ENCODE measurements at regions not wholly inside any gene's neighbourhood (a gene's known extent, or its start where the extent isn't known, plus 50 kb on each side); places are given as distances from the start of the nearest gene placed in this dataset.

DNA sequence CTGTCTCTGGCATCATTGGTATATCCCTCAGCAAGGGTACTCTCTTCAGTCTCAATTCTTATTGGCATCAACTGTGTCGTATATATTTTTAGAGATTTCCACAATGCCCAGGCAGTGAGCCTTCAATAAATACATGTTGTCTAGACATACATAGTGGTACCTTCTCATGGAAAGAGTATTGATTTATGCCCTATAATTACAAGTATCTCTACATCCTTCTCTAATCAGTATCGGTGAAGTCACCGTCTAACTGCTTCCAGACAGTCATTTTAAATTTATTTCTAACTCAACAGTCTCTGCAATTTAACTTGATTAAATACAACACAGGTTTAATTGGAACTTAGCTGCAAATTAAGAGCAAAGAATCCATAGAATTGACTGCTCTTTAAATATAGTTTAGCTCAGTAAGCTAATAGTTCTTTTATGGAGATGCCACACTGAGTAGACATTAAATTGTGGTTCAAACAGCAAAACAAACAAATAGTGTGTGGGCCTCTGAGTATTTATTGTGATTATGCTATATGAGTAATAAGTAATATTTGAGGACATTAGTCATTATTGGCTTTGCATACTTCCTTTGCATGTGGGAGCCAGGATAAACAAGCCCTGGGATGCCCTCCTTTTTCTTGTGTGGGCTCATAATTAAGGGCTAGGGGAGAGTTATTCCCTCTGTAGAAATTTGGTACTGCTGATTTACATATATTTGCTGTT, 126.9 kb upstream of the DUSP10 start (continued):
- TF ChIP-seq GABPB1 (CRISPR knock-in tag; IDR thresholded peaks at IDR 0.05) (no peak), SMAD4 (CRISPR knock-in tag; IDR thresholded peaks at IDR 0.05) (no peak)
- TF ChIP-seq, protein P1, sequence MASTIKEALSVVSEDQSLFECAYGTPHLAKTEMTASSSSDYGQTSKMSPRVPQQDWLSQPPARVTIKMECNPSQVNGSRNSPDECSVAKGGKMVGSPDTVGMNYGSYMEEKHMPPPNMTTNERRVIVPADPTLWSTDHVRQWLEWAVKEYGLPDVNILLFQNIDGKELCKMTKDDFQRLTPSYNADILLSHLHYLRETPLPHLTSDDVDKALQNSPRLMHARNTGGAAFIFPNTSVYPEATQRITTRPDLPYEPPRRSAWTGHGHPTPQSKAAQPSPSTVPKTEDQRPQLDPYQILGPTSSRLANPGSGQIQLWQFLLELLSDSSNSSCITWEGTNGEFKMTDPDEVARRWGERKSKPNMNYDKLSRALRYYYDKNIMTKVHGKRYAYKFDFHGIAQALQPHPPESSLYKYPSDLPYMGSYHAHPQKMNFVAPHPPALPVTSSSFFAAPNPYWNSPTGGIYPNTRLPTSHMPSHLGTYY (CRISPR knock-in tag; IDR thresholded peaks at IDR 0.05) = no peak

DNA sequence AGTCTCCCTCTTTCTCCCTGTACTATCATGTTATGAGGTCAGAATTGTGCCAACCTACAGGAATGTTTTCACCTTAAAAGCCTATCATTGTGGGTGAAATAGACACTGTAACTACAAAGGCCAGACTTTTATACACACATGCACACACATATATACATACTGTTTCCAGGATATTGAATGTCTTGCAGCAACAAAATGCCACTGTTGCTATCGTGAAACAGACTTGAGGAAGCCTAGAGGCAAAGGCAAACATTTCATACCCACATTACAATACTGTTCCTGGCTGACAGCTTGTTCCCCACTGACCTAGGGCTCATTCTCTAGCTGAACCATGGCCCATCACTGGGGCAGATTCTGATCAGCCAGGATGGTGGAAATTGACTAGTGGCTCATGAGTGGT, 125.1 kb upstream of the DUSP10 start:
- TF ChIP-seq, protein P2, sequence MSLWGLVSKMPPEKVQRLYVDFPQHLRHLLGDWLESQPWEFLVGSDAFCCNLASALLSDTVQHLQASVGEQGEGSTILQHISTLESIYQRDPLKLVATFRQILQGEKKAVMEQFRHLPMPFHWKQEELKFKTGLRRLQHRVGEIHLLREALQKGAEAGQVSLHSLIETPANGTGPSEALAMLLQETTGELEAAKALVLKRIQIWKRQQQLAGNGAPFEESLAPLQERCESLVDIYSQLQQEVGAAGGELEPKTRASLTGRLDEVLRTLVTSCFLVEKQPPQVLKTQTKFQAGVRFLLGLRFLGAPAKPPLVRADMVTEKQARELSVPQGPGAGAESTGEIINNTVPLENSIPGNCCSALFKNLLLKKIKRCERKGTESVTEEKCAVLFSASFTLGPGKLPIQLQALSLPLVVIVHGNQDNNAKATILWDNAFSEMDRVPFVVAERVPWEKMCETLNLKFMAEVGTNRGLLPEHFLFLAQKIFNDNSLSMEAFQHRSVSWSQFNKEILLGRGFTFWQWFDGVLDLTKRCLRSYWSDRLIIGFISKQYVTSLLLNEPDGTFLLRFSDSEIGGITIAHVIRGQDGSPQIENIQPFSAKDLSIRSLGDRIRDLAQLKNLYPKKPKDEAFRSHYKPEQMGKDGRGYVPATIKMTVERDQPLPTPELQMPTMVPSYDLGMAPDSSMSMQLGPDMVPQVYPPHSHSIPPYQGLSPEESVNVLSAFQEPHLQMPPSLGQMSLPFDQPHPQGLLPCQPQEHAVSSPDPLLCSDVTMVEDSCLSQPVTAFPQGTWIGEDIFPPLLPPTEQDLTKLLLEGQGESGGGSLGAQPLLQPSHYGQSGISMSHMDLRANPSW (CRISPR knock-in tag; conservative IDR thresholded peaks at IDR 0.05; ENCODE audit: low read depth) = no peak
- Mint-ChIP-seq H3K4me1 (no peaks in the 10 kb centered on the region), H3K27me3 (ENCODE audit: low read depth) (no peaks in the 10 kb centered on the region), H3K4me3 (no peak overlapping the region), H3K9me3 (peaks cover 9% of the 10 kb centered on the region), H3K27ac (no peak overlapping the region), H3K36me3 (no peaks in the 10 kb centered on the region)
- ATAC-seq = no peak
- ChIA-PET POLR2A (no interaction called here), CTCF (no interaction called here)
- no peak for DNase-seq (ENCODE audit: low spot score)

DNA sequence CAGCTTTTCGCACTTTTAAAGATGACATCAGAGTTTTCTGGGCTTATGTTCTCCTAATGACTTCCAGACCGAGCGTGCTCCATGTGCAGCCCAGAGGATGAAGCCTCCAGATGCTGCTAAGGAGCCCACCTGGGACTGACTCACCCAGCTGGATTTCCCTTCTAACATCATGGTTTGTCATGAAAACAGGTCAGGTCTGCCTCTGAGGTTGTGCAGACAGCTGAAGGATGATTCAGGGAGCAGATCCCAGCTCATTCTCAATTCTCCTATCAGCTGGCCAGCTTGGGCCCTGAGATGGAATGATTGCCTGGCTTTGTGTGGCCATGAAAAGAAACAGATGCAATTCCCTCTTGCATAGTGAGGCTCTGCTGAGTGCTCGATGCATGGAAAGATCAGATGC, 123.9 kb upstream of the DUSP10 start:
- Mint-ChIP-seq H3K27me3 (ENCODE audit: low read depth) (no peaks in the 10 kb centered on the region), H3K4me1 (no peaks in the 10 kb centered on the region), H3K4me3 (no peak overlapping the region), H3K9me3 (peaks cover 9% of the 10 kb centered on the region), H3K36me3 (no peaks in the 10 kb centered on the region), H3K27ac (no peak overlapping the region)
- DNase-seq (ENCODE audit: low spot score) (no peak), ATAC-seq (no peak)
- CTCF ChIA-PET = no interaction called here
- POLR2A ChIA-PET = no interaction called here
- TF ChIP-seq, protein P3, sequence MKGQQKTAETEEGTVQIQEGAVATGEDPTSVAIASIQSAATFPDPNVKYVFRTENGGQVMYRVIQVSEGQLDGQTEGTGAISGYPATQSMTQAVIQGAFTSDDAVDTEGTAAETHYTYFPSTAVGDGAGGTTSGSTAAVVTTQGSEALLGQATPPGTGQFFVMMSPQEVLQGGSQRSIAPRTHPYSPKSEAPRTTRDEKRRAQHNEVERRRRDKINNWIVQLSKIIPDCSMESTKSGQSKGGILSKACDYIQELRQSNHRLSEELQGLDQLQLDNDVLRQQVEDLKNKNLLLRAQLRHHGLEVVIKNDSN (CRISPR knock-in tag; IDR thresholded peaks at IDR 0.05) = no peak
- no peak for TF ChIP-seq ESRRA (CRISPR knock-in tag; IDR thresholded peaks at IDR 0.05; ENCODE audit: borderline replicate concordance)
- TF ChIP-seq MXD4 (CRISPR knock-in tag; IDR thresholded peaks at IDR 0.05; ENCODE audit: borderline replicate concordance) = no peak
- TF ChIP-seq, protein P2 (CRISPR knock-in tag; conservative IDR thresholded peaks at IDR 0.05; ENCODE audit: low read depth) = no peak
- TF ChIP-seq FOXK1 (CRISPR knock-in tag; IDR thresholded peaks at IDR 0.05) = no peak
- TF ChIP-seq, protein P4, sequence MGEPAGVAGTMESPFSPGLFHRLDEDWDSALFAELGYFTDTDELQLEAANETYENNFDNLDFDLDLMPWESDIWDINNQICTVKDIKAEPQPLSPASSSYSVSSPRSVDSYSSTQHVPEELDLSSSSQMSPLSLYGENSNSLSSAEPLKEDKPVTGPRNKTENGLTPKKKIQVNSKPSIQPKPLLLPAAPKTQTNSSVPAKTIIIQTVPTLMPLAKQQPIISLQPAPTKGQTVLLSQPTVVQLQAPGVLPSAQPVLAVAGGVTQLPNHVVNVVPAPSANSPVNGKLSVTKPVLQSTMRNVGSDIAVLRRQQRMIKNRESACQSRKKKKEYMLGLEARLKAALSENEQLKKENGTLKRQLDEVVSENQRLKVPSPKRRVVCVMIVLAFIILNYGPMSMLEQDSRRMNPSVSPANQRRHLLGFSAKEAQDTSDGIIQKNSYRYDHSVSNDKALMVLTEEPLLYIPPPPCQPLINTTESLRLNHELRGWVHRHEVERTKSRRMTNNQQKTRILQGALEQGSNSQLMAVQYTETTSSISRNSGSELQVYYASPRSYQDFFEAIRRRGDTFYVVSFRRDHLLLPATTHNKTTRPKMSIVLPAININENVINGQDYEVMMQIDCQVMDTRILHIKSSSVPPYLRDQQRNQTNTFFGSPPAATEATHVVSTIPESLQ (CRISPR knock-in tag; IDR thresholded peaks at IDR 0.05) = no peak
- TF ChIP-seq, protein P5, sequence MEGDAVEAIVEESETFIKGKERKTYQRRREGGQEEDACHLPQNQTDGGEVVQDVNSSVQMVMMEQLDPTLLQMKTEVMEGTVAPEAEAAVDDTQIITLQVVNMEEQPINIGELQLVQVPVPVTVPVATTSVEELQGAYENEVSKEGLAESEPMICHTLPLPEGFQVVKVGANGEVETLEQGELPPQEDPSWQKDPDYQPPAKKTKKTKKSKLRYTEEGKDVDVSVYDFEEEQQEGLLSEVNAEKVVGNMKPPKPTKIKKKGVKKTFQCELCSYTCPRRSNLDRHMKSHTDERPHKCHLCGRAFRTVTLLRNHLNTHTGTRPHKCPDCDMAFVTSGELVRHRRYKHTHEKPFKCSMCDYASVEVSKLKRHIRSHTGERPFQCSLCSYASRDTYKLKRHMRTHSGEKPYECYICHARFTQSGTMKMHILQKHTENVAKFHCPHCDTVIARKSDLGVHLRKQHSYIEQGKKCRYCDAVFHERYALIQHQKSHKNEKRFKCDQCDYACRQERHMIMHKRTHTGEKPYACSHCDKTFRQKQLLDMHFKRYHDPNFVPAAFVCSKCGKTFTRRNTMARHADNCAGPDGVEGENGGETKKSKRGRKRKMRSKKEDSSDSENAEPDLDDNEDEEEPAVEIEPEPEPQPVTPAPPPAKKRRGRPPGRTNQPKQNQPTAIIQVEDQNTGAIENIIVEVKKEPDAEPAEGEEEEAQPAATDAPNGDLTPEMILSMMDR (IDR thresholded peaks at IDR 0.05) = no peak
- TF ChIP-seq NR2C2 (CRISPR knock-in tag; IDR thresholded peaks at IDR 0.05) = no peak
- TF ChIP-seq ZNF671 (CRISPR knock-in tag; IDR thresholded peaks at IDR 0.05) = no peak
- TF ChIP-seq KAT7 (CRISPR knock-in tag; IDR thresholded peaks at IDR 0.05; ENCODE audit: borderline replicate concordance) = no peak
- no peak for TF ChIP-seq NR1H2 (CRISPR knock-in tag; IDR thresholded peaks at IDR 0.05)
- no peak for TF ChIP-seq ETV6 (CRISPR knock-in tag; IDR thresholded peaks at IDR 0.05)
- TF ChIP-seq, protein P6, sequence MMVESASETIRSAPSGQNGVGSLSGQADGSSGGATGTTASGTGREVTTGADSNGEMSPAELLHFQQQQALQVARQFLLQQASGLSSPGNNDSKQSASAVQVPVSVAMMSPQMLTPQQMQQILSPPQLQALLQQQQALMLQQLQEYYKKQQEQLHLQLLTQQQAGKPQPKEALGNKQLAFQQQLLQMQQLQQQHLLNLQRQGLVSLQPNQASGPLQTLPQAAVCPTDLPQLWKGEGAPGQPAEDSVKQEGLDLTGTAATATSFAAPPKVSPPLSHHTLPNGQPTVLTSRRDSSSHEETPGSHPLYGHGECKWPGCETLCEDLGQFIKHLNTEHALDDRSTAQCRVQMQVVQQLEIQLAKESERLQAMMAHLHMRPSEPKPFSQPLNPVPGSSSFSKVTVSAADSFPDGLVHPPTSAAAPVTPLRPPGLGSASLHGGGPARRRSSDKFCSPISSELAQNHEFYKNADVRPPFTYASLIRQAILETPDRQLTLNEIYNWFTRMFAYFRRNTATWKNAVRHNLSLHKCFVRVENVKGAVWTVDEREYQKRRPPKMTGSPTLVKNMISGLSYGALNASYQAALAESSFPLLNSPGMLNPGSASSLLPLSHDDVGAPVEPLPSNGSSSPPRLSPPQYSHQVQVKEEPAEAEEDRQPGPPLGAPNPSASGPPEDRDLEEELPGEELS (CRISPR knock-in tag; IDR thresholded peaks at IDR 0.05) = no peak
- TF ChIP-seq, protein P7, sequence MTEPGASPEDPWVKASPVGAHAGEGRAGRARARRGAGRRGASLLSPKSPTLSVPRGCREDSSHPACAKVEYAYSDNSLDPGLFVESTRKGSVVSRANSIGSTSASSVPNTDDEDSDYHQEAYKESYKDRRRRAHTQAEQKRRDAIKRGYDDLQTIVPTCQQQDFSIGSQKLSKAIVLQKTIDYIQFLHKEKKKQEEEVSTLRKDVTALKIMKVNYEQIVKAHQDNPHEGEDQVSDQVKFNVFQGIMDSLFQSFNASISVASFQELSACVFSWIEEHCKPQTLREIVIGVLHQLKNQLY (CRISPR knock-in tag; IDR thresholded peaks at IDR 0.05) = no peak
- no peak for TF ChIP-seq MYBL2 (CRISPR knock-in tag; IDR thresholded peaks at IDR 0.05)

All from WTC11 (cell line).